Upper lobe of right lung (tissue), 1 donor: ENCODE measurements at regions not wholly inside any gene's neighbourhood (a gene's known extent, or its start where the extent isn't known, plus 50 kb on each side); places are given as distances from the start of the nearest gene placed in this dataset.

Experiments used
- ATAC-seq: fragments of 200-7000 bp; cut with Tn5 transposase; one replicate; pipeline ENCODE4 v1.9.1; 2020; ENCODE audit warnings: mild to moderate bottlenecking, moderate library complexity
- DNase-seq: peaks from one replicate; pipeline ENCODE4 v3.0.0-alpha.2; 2020
- H3K27ac ChIP-seq: fragments of 200-600 bp; one replicate; pipeline ENCODE4 v1.8.0; 2022
- H3K27me3 ChIP-seq: fragments of 200-600 bp; one replicate; pipeline ENCODE4 v1.8.0; 2022; ENCODE audit warnings: mild to moderate bottlenecking
- H3K36me3 ChIP-seq: fragments of 200-600 bp; one replicate; pipeline ENCODE4 v1.8.0; 2022
- H3K4me1 ChIP-seq: fragments of 200-600 bp; one replicate; pipeline ENCODE4 v1.8.0; 2022
- H3K4me3 ChIP-seq: fragments of 200-600 bp; one replicate; pipeline ENCODE4 v1.8.0; 2022; ENCODE audit warnings: mild to moderate bottlenecking
- H3K9me3 ChIP-seq: fragments of 200-600 bp; one replicate; pipeline ENCODE4 v1.8.0; 2022
- CTCF ChIP-seq: fragments of 200-600 bp; IDR thresholded peaks from one replicate; pipeline ENCODE4 v1.8.0; 2022; ENCODE audit warnings: antibody characterized with exemption
- intact Hi-C: fragments of 100-400 bp; cut with DNase I; formaldehyde crosslinking; loops from one replicate; pipeline ENCODE4 v1.11.0; 2022
- donor health status: DM: no; HTN: yes; CAD: no; lungs with severe emphysema.

GRCh38 chr2:41686156-41686555, 361.7 kb upstream of the PKDCC start:
- Histone ChIP-seq H3K36me3 (no peaks in the 10 kb centered on the region), H3K4me1 (no peaks in the 10 kb centered on the region), H3K9me3 (no peaks in the 10 kb centered on the region), H3K4me3 (no peak overlapping the region), H3K27ac (no peak overlapping the region), H3K27me3 (no peaks in the 10 kb centered on the region)
- DNase-seq (no peak), ATAC-seq (no peak)
- intact Hi-C loops: no loop called here
- no peak for TF ChIP-seq CTCF

GRCh38 chr2:41691561-41691960, 356.3 kb upstream of the PKDCC start:
- DNase-seq: no peak
- Histone ChIP-seq H3K4me1 (no peaks in the 10 kb centered on the region), H3K27me3 (no peaks in the 10 kb centered on the region), H3K9me3 (no peaks in the 10 kb centered on the region), H3K4me3 (no peak overlapping the region), H3K36me3 (no peaks in the 10 kb centered on the region), H3K27ac (no peak overlapping the region)
- ATAC-seq: peak; percentile 68
- TF ChIP-seq CTCF: no peak
- intact Hi-C loops: no loop called here

GRCh38 chr2:41694536-41695049, 353.2 kb upstream of the PKDCC start:
- no peak overlapping the region for H3K27ac ChIP-seq
- no peaks in the 10 kb centered on the region for H3K9me3 ChIP-seq
- no peaks in the 10 kb centered on the region for H3K4me1 ChIP-seq
- DNase-seq: no peak
- H3K36me3 ChIP-seq: no peaks in the 10 kb centered on the region
- H3K4me3 ChIP-seq: no peak overlapping the region
- peaks cover 4% of the 10 kb centered on the region for H3K27me3 ChIP-seq
- no peak for ATAC-seq
- no peak for TF ChIP-seq CTCF
- intact Hi-C loops: no loop called here

- H3K9me3 ChIP-seq: no peaks in the 10 kb centered on the region
- ATAC-seq (no peak), DNase-seq (no peak)
- H3K27ac ChIP-seq: no peak overlapping the region
- intact Hi-C loops: no loop called here
- no peak for TF ChIP-seq CTCF
- peaks cover 4% of the 10 kb centered on the region for H3K27me3 ChIP-seq
- no peaks in the 10 kb centered on the region for H3K4me1 ChIP-seq
- no peak overlapping the region for H3K4me3 ChIP-seq
- H3K36me3 ChIP-seq: no peaks in the 10 kb centered on the region
Observed at GRCh38 chr2:41695198-41696113, 352.4 kb upstream of the PKDCC start.

- ATAC-seq (no peak), DNase-seq (no peak)
- Histone ChIP-seq H3K36me3 (no peaks in the 10 kb centered on the region), H3K4me1 (no peaks in the 10 kb centered on the region), H3K27me3 (peaks cover 4% of the 10 kb centered on the region), H3K4me3 (no peak overlapping the region), H3K9me3 (no peaks in the 10 kb centered on the region), H3K27ac (no peak overlapping the region)
- TF ChIP-seq CTCF: no peak
- intact Hi-C loops: no loop called here
Observed at GRCh38 chr2:41697389-41697788, 350.4 kb upstream of the PKDCC start.
